ENCODE measurements at regions not wholly inside any gene's neighbourhood (a gene's known extent, or its start where the extent isn't known, plus 50 kb on each side); places are given as distances from the start of the nearest gene placed in this dataset.

DNA sequence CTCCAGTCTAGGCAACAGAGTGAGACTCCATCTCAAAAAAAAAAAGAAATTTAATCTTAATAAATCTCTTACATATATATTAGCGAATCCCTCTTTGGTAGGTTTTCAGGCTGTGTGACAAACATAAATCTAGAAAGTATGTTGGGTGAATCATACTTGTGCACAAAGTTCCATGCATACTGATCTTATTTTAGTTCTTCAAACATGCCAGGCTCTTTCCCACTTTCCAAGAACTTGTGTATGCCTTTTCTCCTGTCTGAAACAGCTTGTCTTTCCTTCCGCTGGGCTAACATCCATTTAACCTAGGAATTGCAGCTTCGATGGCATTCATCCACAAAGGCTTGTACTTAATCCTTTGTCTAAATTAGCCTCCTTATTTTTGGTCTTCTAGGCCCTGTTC, 156.6 kb upstream of the CASK start:
- no peaks in the 10 kb centered on the region for H3K36me3 Mint-ChIP-seq (ENCODE audit: low read depth)
- H3K27ac Mint-ChIP-seq (ENCODE audit: unreplicated experiment), result no peak overlapping the region
- no peak for TF ChIP-seq CTCF (IDR thresholded peaks at IDR 0.05)
- DNase-seq (ENCODE audit: low spot score), result no peak
- no peak overlapping the region for H3K4me3 Mint-ChIP-seq (ENCODE audit: unreplicated experiment)
- H3K27me3 Mint-ChIP-seq (ENCODE audit: low read depth), result no peaks in the 10 kb centered on the region
- peaks cover 9% of the 10 kb centered on the region for H3K9me3 Mint-ChIP-seq (ENCODE audit: low read depth)
- H3K4me1 Mint-ChIP-seq (ENCODE audit: low read depth), result no peaks in the 10 kb centered on the region

- DNase-seq (ENCODE audit: low spot score), result no peak
- H3K27ac Mint-ChIP-seq (ENCODE audit: unreplicated experiment), result no peak overlapping the region
Observed at GRCh38 chrX:42077675-42078074, 154.3 kb upstream of the CASK start.

DNA sequence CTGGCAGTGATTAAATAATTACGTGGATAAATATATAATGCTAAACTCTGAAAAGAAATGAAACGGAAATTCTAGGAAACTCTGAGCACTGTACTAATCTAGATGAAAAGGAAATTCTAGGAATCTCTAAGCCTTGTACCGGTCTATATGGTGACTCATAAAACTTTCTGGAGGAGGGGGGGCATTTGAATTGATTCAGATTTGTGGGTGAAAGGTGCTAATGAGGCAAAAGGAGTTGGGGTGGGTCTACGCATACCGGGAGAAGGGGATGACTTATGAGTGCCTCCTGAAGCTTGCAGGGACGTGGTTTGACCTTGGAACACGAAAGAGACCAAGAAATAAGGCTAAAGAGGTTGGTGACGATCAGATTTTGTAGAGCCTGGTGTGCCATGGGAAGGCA, 151.7 kb upstream of the CASK start:
- Mint-ChIP-seq H3K27me3 (ENCODE audit: low read depth) (no peaks in the 10 kb centered on the region), H3K36me3 (ENCODE audit: low read depth) (no peaks in the 10 kb centered on the region), H3K9me3 (ENCODE audit: low read depth) (peaks cover 10% of the 10 kb centered on the region), H3K27ac (ENCODE audit: unreplicated experiment) (no peak overlapping the region), H3K4me1 (ENCODE audit: low read depth) (no peaks in the 10 kb centered on the region), H3K4me3 (ENCODE audit: unreplicated experiment) (no peak overlapping the region)
- TF ChIP-seq CTCF (IDR thresholded peaks at IDR 0.05), result no peak
- DNase-seq (ENCODE audit: low spot score), result no peak

More at GRCh38 chrX:42077675-42078074, 154.3 kb upstream of the CASK start:
- no peaks in the 10 kb centered on the region for H3K27me3 Mint-ChIP-seq (ENCODE audit: low read depth)
- H3K9me3 Mint-ChIP-seq (ENCODE audit: low read depth), result peaks cover 9% of the 10 kb centered on the region
- no peak overlapping the region for H3K4me3 Mint-ChIP-seq (ENCODE audit: unreplicated experiment)
- no peaks in the 10 kb centered on the region for H3K36me3 Mint-ChIP-seq (ENCODE audit: low read depth)
- no peaks in the 10 kb centered on the region for H3K4me1 Mint-ChIP-seq (ENCODE audit: low read depth)
- no peak for TF ChIP-seq CTCF (IDR thresholded peaks at IDR 0.05)

DNA sequence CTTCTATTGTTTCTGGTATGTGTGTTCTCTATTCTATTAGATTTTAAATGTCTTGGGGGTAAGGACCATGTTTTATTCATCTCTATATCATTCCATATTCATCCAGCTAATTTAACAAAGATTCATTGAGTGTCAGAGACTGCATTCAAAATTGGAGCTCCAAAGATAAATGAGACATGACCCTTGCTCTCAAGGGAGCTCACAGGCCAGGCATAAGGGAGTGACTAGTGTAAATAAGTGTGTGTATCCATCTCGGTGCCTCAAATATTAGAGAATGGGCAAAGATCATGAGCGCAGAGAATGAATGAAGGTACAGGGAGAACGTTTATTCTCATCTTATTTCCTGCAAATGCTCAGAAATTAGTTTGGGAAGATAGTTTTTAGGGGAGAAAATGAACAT, 150.1 kb upstream of the CASK start:
- H3K4me3 Mint-ChIP-seq (ENCODE audit: unreplicated experiment), result no peak overlapping the region
- H3K27ac Mint-ChIP-seq (ENCODE audit: unreplicated experiment), result no peak overlapping the region
- H3K27me3 Mint-ChIP-seq (ENCODE audit: low read depth), result peaks cover 5% of the 10 kb centered on the region
- no peaks in the 10 kb centered on the region for H3K4me1 Mint-ChIP-seq (ENCODE audit: low read depth)
- DNase-seq (ENCODE audit: low spot score), result no peak
- H3K9me3 Mint-ChIP-seq (ENCODE audit: low read depth), result peaks cover 3% of the 10 kb centered on the region
- TF ChIP-seq CTCF (IDR thresholded peaks at IDR 0.05), result no peak
- no peaks in the 10 kb centered on the region for H3K36me3 Mint-ChIP-seq (ENCODE audit: low read depth)

- Mint-ChIP-seq H3K4me1 (ENCODE audit: low read depth) (no peaks in the 10 kb centered on the region), H3K27me3 (ENCODE audit: low read depth) (peaks cover 5% of the 10 kb centered on the region), H3K27ac (ENCODE audit: unreplicated experiment) (no peak overlapping the region), H3K9me3 (ENCODE audit: low read depth) (peaks cover 3% of the 10 kb centered on the region), H3K36me3 (ENCODE audit: low read depth) (no peaks in the 10 kb centered on the region), H3K4me3 (ENCODE audit: unreplicated experiment) (no peak overlapping the region)
- TF ChIP-seq CTCF (IDR thresholded peaks at IDR 0.05), result no peak
- no peak for DNase-seq (ENCODE audit: low spot score)
Observed at GRCh38 chrX:42070866-42071265, 147.5 kb upstream of the CASK start.
